ENCODE measurements at regions not wholly inside any gene's neighbourhood (a gene's known extent, or its start where the extent isn't known, plus 50 kb on each side); places are given as distances from the start of the nearest gene placed in this dataset.

DNA sequence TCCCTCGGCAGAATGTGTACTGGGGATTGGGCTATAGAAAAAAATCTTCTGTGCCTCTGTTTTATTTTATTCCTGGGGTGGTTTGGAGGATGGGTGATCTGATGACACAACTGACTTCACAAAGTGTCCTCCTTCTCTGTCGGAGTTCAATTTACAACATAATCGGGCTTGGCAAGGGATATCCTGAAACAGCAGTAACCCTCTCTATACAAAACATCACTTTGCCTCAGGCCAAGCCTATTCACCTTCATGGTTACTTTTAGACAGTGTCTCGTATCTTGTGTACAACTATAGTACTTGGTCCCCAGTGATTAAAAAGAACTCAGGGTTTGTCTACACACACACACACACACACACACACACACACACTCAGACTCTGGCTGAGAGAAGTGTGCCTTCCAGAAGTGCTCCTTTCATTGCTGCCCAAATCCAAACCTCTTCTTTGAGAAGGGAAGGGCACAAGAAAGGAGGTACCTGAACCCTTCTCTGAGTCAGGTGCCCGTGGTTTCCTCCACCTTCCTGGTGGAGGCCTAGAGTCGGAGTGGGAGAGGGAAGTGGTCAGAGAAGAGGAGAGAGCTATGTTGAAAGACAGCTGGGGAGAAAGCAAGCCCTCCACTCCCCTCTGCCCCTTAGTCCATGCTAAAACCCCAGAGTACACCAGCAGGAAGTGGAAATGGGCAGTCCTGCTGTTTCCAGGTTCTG is 62.4 kb upstream of the POU2F1 start:
- Histone ChIP-seq H3K9me3 (no peaks in the 10 kb centered on the region), H3K4me1 (peaks cover 5 to 11% (median 9%) of the 10 kb centered on the region in 4 donors), H3K4me3 (no peak overlapping the region), H3K36me3 (no peaks in the 10 kb centered on the region), H3K27me3 (no peaks in the 10 kb centered on the region), H3K27ac (no peak overlapping the region)
- intact Hi-C loops (cut with DNase I; ENCODE audit: low total_unique reads) (no loop called here), in situ Hi-C loops (cut with MboI; ENCODE audit: low pct_ligation_motif_present in 1 of 4, low pct_unique_long_range_greater_than_20kb in 1 of 4, low sequenced_read_pairs in 3 of 4) (no loop called here)
- TF ChIP-seq POLR2AphosphoS5 (IDR thresholded peaks at IDR 0.05) = no peak
- TF ChIP-seq EP300 (IDR thresholded peaks at IDR 0.05; ENCODE audit: low read depth) = no peak
- TF ChIP-seq, protein P1, sequence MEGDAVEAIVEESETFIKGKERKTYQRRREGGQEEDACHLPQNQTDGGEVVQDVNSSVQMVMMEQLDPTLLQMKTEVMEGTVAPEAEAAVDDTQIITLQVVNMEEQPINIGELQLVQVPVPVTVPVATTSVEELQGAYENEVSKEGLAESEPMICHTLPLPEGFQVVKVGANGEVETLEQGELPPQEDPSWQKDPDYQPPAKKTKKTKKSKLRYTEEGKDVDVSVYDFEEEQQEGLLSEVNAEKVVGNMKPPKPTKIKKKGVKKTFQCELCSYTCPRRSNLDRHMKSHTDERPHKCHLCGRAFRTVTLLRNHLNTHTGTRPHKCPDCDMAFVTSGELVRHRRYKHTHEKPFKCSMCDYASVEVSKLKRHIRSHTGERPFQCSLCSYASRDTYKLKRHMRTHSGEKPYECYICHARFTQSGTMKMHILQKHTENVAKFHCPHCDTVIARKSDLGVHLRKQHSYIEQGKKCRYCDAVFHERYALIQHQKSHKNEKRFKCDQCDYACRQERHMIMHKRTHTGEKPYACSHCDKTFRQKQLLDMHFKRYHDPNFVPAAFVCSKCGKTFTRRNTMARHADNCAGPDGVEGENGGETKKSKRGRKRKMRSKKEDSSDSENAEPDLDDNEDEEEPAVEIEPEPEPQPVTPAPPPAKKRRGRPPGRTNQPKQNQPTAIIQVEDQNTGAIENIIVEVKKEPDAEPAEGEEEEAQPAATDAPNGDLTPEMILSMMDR (IDR thresholded peaks at IDR 0.05) = no peak
- TF ChIP-seq POLR2A (IDR thresholded peaks at IDR 0.05) = no peak
- DNase-seq = no peak
- WGBS, 2 donors (ENCODE audit: low coverage in 1 of 2) = 48 to 72% methylated on average over 5 to 6 of the region's 6 CpGs

DNA sequence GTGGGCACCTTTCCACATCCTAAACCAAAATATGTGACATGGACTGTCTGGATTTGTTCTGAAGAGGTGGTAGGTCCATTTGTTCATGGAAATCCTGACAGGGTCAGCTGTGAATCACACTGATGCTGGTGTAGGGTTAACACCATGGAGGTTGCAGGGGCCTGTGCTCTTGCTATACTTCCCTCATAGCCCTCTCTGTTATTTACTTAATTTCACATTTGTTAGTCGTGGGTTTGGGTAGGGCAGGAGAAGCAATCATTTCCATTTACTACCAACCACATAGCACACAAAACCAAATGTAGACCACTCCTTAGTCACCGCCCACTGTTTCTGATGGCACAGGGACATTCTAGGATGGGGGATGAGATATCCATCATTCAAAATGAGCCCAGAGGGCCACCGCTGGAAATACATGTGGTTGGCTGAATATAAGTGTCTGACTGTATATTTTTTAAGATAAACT is 61.8 kb upstream of the POU2F1 start:
- no peak overlapping the region for H3K27ac ChIP-seq
- no peak for DNase-seq
- no peak overlapping the region for H3K4me3 ChIP-seq
- in situ Hi-C loops (cut with MboI; ENCODE audit: low pct_ligation_motif_present in 1 of 4, low pct_unique_long_range_greater_than_20kb in 1 of 4, low sequenced_read_pairs in 3 of 4) = no loop called here
- 0 to 80% methylated on average over 1 to 3 of the region's 3 CpGs for WGBS, 2 donors (ENCODE audit: low coverage in 1 of 2)
- no peaks in the 10 kb centered on the region for H3K27me3 ChIP-seq
- H3K4me1 ChIP-seq = peaks cover 5 to 17% (median 12%) of the 10 kb centered on the region in 4 donors
- intact Hi-C loops (cut with DNase I; ENCODE audit: low total_unique reads) = no loop called here
- H3K36me3 ChIP-seq = no peaks in the 10 kb centered on the region
- H3K9me3 ChIP-seq = no peaks in the 10 kb centered on the region
- TF ChIP-seq, protein P1 (IDR thresholded peaks at IDR 0.05) = no peak
- TF ChIP-seq EP300 (IDR thresholded peaks at IDR 0.05; ENCODE audit: low read depth) = no peak
- TF ChIP-seq POLR2AphosphoS5 (IDR thresholded peaks at IDR 0.05) = no peak
- TF ChIP-seq POLR2A (IDR thresholded peaks at IDR 0.05) = no peak

DNA sequence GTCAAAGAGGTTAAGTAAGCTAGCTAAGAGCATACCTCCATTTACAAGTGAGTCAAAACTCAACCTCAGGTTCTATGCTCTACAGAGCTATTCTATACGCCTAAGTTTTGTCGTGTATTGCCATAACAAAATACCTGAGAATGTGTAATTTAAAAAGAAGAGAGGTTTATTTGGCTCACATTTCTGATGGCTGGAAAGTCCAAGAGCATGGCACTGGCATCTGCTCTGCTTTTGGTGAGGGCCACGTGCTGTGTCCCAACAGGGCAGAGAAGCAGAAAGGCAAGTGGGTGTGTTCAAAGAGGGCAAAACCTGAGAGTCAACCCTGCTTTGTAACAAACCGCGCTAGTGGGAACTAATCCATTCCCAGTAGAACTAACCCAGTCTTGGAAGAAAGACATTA is 60.9 kb upstream of the POU2F1 start:
- Histone ChIP-seq H3K4me1 (peaks cover 5 to 25% (median 16%) of the 10 kb centered on the region in 4 donors), H3K27ac (no peak overlapping the region), H3K36me3 (no peaks in the 10 kb centered on the region), H3K27me3 (no peaks in the 10 kb centered on the region), H3K9me3 (no peaks in the 10 kb centered on the region), H3K4me3 (no peak overlapping the region)
- TF ChIP-seq, protein P1 (IDR thresholded peaks at IDR 0.05) = no peak
- no peak for TF ChIP-seq POLR2AphosphoS5 (IDR thresholded peaks at IDR 0.05)
- TF ChIP-seq POLR2A (IDR thresholded peaks at IDR 0.05) = no peak
- no peak for TF ChIP-seq EP300 (IDR thresholded peaks at IDR 0.05; ENCODE audit: low read depth)
- in situ Hi-C loops (cut with MboI; ENCODE audit: low pct_ligation_motif_present in 1 of 4, low pct_unique_long_range_greater_than_20kb in 1 of 4, low sequenced_read_pairs in 3 of 4) (no loop called here), intact Hi-C loops (cut with DNase I; ENCODE audit: low total_unique reads) (no loop called here)
- WGBS, 2 donors (ENCODE audit: low coverage in 1 of 2) = 82 to 92% methylated on average over 4 to 5 of the region's 5 CpGs
- DNase-seq = no peak

DNA sequence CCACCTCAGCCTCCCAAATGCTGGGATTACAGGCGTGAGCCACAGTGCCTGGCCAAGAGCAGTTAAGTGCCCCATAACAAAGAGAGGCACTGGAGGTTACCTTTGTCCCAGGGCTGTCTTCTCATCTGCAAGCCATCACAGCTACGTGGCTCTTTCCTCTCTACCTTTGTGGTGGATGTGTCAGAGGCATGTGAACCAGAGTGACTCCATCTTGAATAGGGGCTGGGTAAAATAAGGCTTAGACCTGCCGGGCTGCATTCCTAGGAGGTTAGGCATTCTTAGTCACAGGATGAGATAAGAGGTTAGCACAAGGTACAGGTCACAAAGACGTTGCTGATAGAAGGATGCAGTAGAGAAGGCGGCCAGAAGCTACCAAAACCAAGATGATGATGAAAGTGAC is 59.4 kb upstream of the POU2F1 start:
- no peaks in the 10 kb centered on the region for H3K9me3 ChIP-seq
- H3K27me3 ChIP-seq = no peaks in the 10 kb centered on the region
- WGBS, 2 donors (ENCODE audit: low coverage in 1 of 2) = 53 to 60% methylated on average over 4 to 5 of the region's 5 CpGs
- H3K27ac ChIP-seq = no peak overlapping the region
- H3K36me3 ChIP-seq = no peaks in the 10 kb centered on the region
- H3K4me1 ChIP-seq = peaks cover 5 to 38% (median 22%) of the 10 kb centered on the region in 4 donors
- no peak overlapping the region for H3K4me3 ChIP-seq
- TF ChIP-seq EP300 (IDR thresholded peaks at IDR 0.05; ENCODE audit: low read depth) (no peak), POLR2AphosphoS5 (IDR thresholded peaks at IDR 0.05) (no peak), POLR2A (IDR thresholded peaks at IDR 0.05) (no peak)
- TF ChIP-seq, protein P1 (IDR thresholded peaks at IDR 0.05) = no peak
- in situ Hi-C loops (cut with MboI; ENCODE audit: low pct_ligation_motif_present in 1 of 4, low pct_unique_long_range_greater_than_20kb in 1 of 4, low sequenced_read_pairs in 3 of 4) (no loop called here), intact Hi-C loops (cut with DNase I; ENCODE audit: low total_unique reads) (no loop called here)
- DNase-seq = no peak

Data from transverse colon (tissue), 4 donors.